Stomach (tissue), 8 donors: ENCODE measurements at regions not wholly inside any gene's neighbourhood (a gene's known extent, or its start where the extent isn't known, plus 50 kb on each side); places are given as distances from the start of the nearest gene placed in this dataset.
A peak's percentile ranks its signal among the peaks of the same experiment; 100 is the strongest.

Experiments
- DNase-seq, 2 donors: peaks; one replicate each; pipeline versions ENCODE4 v3.0.0 to v3.0.0-alpha.2; 2013 to 2019
- H3K27ac ChIP-seq, 5 donors: fragments of 200-600 bp in 4 of 5; sonication (generic) in 4 of 5; one replicate each; pipeline ENCODE4 v1.5.1; 2013 to 2019; ENCODE audit warnings: mild to moderate bottlenecking in 1 of 5, moderate library complexity in 1 of 5
- H3K27me3 ChIP-seq, 3 donors: fragments of 200-600 bp; sonication (generic); one replicate each; pipeline ENCODE4 v1.5.1; 2017 to 2019; ENCODE audit warnings: mixed run types in 1 of 3
- H3K36me3 ChIP-seq, 4 donors: fragments of 200-600 bp; sonication (generic); 1 replicate in 3 of 4; 2 replicates in 1 of 4; pipeline ENCODE4 v1.5.1; 2016 to 2019
- H3K4me1 ChIP-seq, 4 donors: fragments of 200-600 bp; sonication (generic); one replicate each; pipeline ENCODE4 v1.5.1; 2016 to 2019
- H3K4me3 ChIP-seq, 4 donors: fragments of 200-600 bp; sonication (generic) in 3 of 4; one replicate each; pipeline ENCODE4 v1.5.1; 2016 to 2019; ENCODE audit warnings: mild to moderate bottlenecking in 1 of 4
- H3K9me3 ChIP-seq, 4 donors: fragments of 200-600 bp; sonication (generic); one replicate each; pipeline ENCODE4 v1.5.1; 2016 to 2019
- CTCF ChIP-seq, 7 experiments: fragments of 450-650 bp in 4 of 7; fragments of 200-600 bp in 3 of 7; sonication (generic) in 3 of 7; IDR thresholded peaks; one replicate each; pipeline ENCODE4 v1.5.1; 2016 to 2019; ENCODE audit warnings: antibody characterized with exemption in 7 of 7, control low read depth in 2 of 7, mild to moderate bottlenecking in 1 of 7
- EP300 ChIP-seq: sonication (generic); formaldehyde crosslinking; IDR thresholded peaks from one replicate; pipeline ENCODE4 v1.6.1; 2017; ENCODE audit warnings: antibody characterized with exemption
- POLR2A ChIP-seq, 4 donors: fragments of 450-650 bp; IDR thresholded peaks; one replicate each; pipeline ENCODE4 v1.6.1; 2016; ENCODE audit warnings: antibody characterized with exemption in 4 of 4, control low read depth in 2 of 4, mild to moderate bottlenecking in 1 of 4, moderate library complexity in 1 of 4
- POLR2AphosphoS5 ChIP-seq, 3 donors: sonication (generic); formaldehyde crosslinking; IDR thresholded peaks; one replicate each; pipeline ENCODE4 v1.6.1; 2016; ENCODE audit warnings: antibody characterized with exemption in 3 of 3
- WGBS, 5 donors: extraction: QIAGEN DNeasy Blood & Tissue Kit in 3 of 5; methylation state at CpG; one replicate each; pipeline versions ENCODE4 v1.1.5 to v1.1.7; 2013 to 2018; 5-methylcytosine and 5-hydroxymethylcytosine counted together
- intact Hi-C: fragments of 100-400 bp; cut with DNase I; formaldehyde crosslinking; loops from one replicate; pipeline ENCODE4 v1.15.1; 2023; ENCODE audit warnings: low total_unique reads
- donor health status: healthy with polysubstance abuse.
- donor health status: Bipolar disorder and iron deficiency.
- donor health status: healthy.

DNA sequence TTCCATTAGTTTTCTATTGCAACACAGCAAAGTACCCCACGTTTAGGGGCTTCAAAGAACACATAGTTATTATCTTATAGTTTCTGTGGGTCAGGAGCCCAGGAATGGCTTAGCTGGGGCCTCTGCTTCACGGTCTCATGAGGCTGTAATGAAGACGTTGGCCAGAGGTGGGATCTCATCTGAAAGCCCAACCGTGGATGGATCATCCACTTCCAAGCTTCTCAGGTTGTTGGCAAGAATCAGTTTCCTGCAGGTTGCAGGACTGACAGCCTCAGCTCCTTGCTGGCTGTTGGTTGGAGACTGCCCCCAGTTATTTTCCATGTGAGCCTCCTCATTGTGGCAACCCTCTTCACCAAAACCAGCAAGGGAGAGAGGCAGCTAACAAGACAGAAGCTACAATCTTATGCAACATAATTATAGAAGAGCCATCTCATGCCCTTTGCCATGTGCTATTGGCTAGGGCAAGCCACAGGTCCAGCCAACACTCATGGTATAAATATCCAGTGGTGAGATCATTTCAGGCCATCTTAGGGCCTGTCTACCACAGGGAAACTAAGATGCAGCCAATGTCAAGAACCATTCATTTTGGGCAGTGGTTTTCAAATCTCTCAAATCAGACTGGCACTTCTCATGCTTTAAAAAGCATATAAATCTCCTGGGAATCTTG, 452.4 kb downstream of the MED13L start:
- Histone ChIP-seq H3K9me3 (peaks cover 3 to 13% (median 10%) of the 10 kb centered on the region in 4 donors), H3K27me3 (peaks cover 0 to 4% (median 0%) of the 10 kb centered on the region in 3 donors), H3K27ac (no peak overlapping the region), H3K4me3 (no peak overlapping the region), H3K36me3 (no peaks in the 10 kb centered on the region), H3K4me1 (no peaks in the 10 kb centered on the region)
- no peak for TF ChIP-seq POLR2A (IDR thresholded peaks at IDR 0.05)
- 81 to 85% (median 83%) methylated on average over 4 of the region's 4 CpGs for WGBS, 5 donors
- DNase-seq = no peak
- intact Hi-C loops = no loop called here

DNA sequence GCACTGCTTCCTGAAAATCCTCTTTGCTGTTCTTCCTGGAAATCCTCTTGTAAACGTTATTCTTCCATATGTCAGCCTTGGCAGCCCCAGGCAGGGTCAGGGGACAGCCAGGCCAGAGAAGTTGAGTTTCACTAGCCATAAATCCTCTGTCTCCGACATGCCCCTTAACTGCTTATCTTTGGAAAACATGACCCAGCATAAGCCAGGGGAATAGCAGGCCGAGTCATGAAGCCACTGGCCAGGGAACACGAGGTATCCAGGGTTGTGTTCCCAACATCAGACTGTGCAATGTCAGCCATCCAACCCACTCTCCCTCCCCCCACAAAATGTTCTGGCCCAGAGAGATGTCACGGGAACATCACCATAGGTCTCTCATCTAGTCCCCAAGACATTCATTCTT, 453.9 kb downstream of the MED13L start:
- H3K27ac ChIP-seq = no peak overlapping the region
- no peak for TF ChIP-seq POLR2AphosphoS5 (IDR thresholded peaks at IDR 0.05)
- TF ChIP-seq EP300 = peak; percentile 39
- no peaks in the 10 kb centered on the region for H3K36me3 ChIP-seq
- peak in 1 of 2 donors; percentile 31 for DNase-seq
- no peaks in the 10 kb centered on the region for H3K4me1 ChIP-seq
- intact Hi-C loops = no loop called here
- peaks cover 0 to 14% (median 0%) of the 10 kb centered on the region in 3 donors for H3K27me3 ChIP-seq
- WGBS, 5 donors = 26 to 39% (median 30%) methylated on average over 4 to 5 of the region's 5 CpGs
- H3K9me3 ChIP-seq = peaks cover 3 to 13% (median 10%) of the 10 kb centered on the region in 4 donors
- H3K4me3 ChIP-seq = no peak overlapping the region

GRCh38 chr12:115820656-115821055, 456.8 kb downstream of the MED13L start:
- intact Hi-C loops = no loop called here
- no peak for DNase-seq
- WGBS, 5 donors = 50 to 61% (median 58%) methylated on average over 3 of the region's 3 CpGs
- H3K4me1 ChIP-seq = no peaks in the 10 kb centered on the region
- TF ChIP-seq POLR2A (IDR thresholded peaks at IDR 0.05) (no peak), EP300 (no peak)
- no peak overlapping the region for H3K4me3 ChIP-seq
- H3K9me3 ChIP-seq = peaks cover 3 to 13% (median 10%) of the 10 kb centered on the region in 4 donors
- H3K36me3 ChIP-seq = no peaks in the 10 kb centered on the region
- peaks cover 0 to 17% (median 0%) of the 10 kb centered on the region in 3 donors for H3K27me3 ChIP-seq
- H3K27ac ChIP-seq = no peak overlapping the region

GRCh38 chr12:115818973-115819372, 458.5 kb downstream of the MED13L start:
- no peak overlapping the region for H3K4me3 ChIP-seq
- peaks cover 0 to 26% (median 0%) of the 10 kb centered on the region in 3 donors for H3K27me3 ChIP-seq
- H3K9me3 ChIP-seq = peaks cover 0 to 4% (median 0%) of the 10 kb centered on the region in 4 donors
- WGBS, 5 donors = 80 to 95% (median 85%) methylated on average over 5 of the region's 5 CpGs
- H3K27ac ChIP-seq = no peak overlapping the region
- intact Hi-C loops = no loop called here
- TF ChIP-seq POLR2A (IDR thresholded peaks at IDR 0.05) (no peak), POLR2AphosphoS5 (IDR thresholded peaks at IDR 0.05) (no peak), EP300 (no peak)
- no peaks in the 10 kb centered on the region for H3K36me3 ChIP-seq
- no peaks in the 10 kb centered on the region for H3K4me1 ChIP-seq
- DNase-seq = no peak

- intact Hi-C loops = no loop called here
- H3K27ac ChIP-seq = no peak overlapping the region
- DNase-seq = peak in 1 of 2 donors; percentile 46
- no peaks in the 10 kb centered on the region for H3K4me1 ChIP-seq
- TF ChIP-seq POLR2AphosphoS5 (IDR thresholded peaks at IDR 0.05) = peak in 1 of 3 donors; percentile 36
- TF ChIP-seq CTCF (IDR thresholded peaks at IDR 0.05) = no peak
- H3K36me3 ChIP-seq = no peaks in the 10 kb centered on the region
- no peak overlapping the region for H3K4me3 ChIP-seq
- H3K27me3 ChIP-seq = peaks cover 0 to 26% (median 0%) of the 10 kb centered on the region in 3 donors
- WGBS, 5 donors = 14 to 37% (median 27%) methylated on average over 9 of the region's 9 CpGs
- H3K9me3 ChIP-seq = peaks cover 0 to under 1% (median 0%) of the 10 kb centered on the region in 4 donors
Observed at GRCh38 chr12:115817389-115817788, 460.1 kb downstream of the MED13L start.

DNA sequence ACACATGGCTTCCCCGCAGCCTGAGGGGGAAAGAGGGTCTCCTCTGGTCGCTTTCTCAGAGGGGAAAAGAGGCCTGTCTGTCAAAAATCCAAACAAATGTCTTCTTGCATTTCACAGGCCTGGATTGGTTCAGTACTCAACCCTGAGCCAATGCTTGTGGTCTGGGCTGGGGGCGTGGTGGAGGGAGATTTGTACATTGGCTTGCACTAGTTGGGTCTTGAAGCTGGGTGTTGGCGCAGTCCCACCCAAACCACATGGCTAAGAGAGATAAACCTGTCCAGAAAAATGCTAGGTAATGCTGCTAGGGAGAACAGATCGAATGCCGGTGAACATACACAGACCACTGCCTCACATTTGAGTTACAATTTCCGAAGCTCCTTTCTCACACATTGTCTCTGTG, 461.6 kb downstream of the MED13L start:
- WGBS, 5 donors = 76 to 92% (median 84%) methylated on average over 7 of the region's 7 CpGs
- TF ChIP-seq POLR2AphosphoS5 (IDR thresholded peaks at IDR 0.05) (no peak), EP300 (no peak), POLR2A (IDR thresholded peaks at IDR 0.05) (no peak), CTCF (IDR thresholded peaks at IDR 0.05) (no peak)
- Histone ChIP-seq H3K9me3 (peaks cover 0 to 13% (median 8%) of the 10 kb centered on the region in 4 donors), H3K4me3 (no peak overlapping the region), H3K27ac (no peak overlapping the region), H3K27me3 (peaks cover 0 to 28% (median 0%) of the 10 kb centered on the region in 3 donors), H3K36me3 (no peaks in the 10 kb centered on the region), H3K4me1 (no peaks in the 10 kb centered on the region)
- DNase-seq = no peak
- intact Hi-C loops = no loop called here
